GM04504 (cell line): ENCODE measurements at regions not wholly inside any gene's neighbourhood (a gene's known extent, or its start where the extent isn't known, plus 50 kb on each side); places are given as distances from the start of the nearest gene placed in this dataset.
A peak's percentile ranks its signal among the peaks of the same experiment; 100 is the strongest.

Source experiments
- DNase-seq: peaks from one replicate; pipeline ENCODE4 v3.0.0-alpha.2; 2012; ENCODE audit warnings: low read depth

GRCh38 chr10:78543749-78544362 is 510.2 kb downstream of the RPS24 start:
- peak; percentile 88 for DNase-seq

GRCh38 chr10:78544423-78545090 is 510.9 kb downstream of the RPS24 start:
- no peak for DNase-seq

DNA sequence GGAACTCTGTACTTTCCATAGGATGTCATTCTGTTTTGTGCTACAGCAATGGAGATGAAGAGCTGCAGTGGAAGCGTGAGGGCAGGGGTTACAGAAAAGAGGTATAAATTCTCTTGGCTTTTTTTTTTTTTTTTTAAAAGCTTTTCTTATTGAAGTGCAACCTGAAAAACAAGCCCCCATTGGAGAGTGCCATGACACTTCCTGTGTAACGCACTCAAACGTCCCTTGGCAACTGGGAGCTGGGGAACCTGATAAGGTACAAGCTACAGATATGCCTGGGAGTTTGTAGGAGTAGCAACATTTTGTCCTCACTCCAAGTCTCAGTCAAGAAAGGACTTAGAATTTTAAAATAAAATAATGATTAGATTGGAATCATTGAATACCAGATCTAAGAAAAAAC is 512.1 kb downstream of the RPS24 start:
- DNase-seq = no peak

DNA sequence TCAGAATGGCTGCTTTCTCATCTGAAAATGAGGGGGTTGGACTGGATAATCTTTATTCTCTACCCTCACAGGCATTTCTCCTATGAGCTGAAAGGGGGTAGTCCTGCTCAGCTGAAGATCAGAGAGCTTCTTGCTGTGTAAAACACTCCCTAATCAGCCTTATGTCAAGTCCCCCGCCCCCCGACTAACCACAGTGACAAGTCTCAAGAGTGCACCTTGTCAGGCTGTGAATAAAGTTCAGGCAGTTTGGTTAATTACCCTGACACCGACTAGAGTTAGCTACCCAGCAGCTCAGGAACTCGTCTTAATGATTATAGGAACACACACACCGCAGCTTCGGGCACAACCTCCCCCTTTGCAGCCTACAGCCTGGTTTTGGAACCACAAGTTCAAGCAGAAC is 513.7 kb downstream of the RPS24 start:
- DNase-seq = no peak

- no peak for DNase-seq
Observed at GRCh38 chr10:78547905-78548304, 514.2 kb downstream of the RPS24 start.

- no peak for DNase-seq
Observed at GRCh38 chr10:78548369-78548768, 514.7 kb downstream of the RPS24 start.

- no peak for DNase-seq
Observed at GRCh38 chr10:78549140-78549935, 515.7 kb downstream of the RPS24 start.

GRCh38 chr10:78550090-78550489 is 516.4 kb downstream of the RPS24 start:
- no peak for DNase-seq

DNA sequence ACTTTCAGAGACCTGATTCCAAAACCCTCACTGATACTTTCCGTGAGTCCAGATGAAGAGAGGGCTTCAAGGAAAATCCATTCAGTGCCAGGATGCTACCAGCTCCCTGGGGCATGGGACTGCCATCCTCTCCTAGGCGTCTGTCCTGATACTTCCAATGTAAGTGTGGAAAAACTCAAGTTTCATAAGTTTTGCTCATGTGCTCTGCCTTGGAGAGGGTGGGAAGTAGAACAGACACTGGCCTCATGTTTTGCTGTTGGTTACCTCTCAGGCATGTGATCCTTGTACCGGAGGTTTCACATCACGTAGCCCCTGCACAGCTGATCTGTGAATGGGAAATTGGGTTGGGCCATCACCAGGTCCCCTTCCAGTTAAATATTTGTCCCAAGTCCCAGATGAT is 517.1 kb downstream of the RPS24 start:
- no peak for DNase-seq

GRCh38 chr10:78551184-78552005 is 517.4 kb upstream of the ZMIZ1 start:
- DNase-seq = no peak

- DNase-seq = peak; percentile 28
Observed at GRCh38 chr10:78552261-78552811, 516.4 kb upstream of the ZMIZ1 start.

DNA sequence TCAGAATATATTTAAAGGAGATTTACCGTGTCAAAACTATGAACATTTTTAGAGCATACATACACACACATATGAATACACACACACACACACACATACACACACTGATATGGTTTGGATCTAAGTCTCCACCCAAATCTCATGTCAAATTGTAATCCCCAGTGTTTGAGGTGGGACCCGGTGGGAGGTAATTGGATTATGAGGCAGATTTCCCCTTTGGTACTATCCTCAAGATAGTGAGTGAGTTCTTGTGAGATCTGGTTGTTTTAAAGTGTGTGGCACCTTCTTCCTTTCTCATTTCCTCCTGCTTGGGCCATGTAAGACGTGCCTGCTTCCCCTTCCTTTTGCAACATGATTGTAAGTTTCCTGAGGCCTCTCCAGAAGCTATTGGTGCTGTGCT is 515.0 kb upstream of the ZMIZ1 start:
- DNase-seq = no peak

GRCh38 chr10:78555128-78555527 is 513.6 kb upstream of the ZMIZ1 start:
- DNase-seq = no peak

DNA sequence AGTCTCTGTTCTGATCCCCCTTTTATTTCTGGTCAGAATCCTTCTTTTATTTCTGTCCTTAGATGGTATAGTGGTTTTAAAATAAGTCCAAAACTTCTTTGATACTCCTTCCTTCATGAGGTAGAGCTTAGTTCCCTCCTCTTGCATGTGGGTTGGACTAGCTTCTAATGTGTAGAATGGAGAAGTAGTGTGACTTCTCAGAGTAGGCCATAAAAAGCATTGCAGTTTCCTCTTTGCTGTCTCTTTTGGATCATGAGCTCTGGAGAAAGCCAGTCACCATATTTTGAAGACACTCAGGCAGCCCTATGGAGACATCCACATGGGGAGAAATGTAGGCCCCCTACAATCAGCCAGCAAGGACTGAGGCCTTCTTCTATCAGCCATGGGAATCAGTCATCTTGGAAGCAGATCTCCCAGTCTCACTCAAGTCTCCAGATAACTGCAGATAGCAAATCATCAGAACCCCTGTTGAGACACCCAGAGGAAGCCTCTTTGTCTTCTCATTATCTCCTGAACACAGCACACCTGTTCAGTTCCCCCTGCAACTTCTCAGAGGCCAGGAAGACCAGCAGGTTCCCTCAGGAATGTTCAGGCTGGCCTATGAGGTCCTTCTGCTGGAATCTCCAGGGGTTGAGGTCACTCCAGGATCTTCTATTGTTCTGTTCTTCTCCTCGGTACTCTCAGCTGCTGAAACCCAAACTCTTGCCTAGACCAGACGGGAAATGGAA is 511.9 kb upstream of the ZMIZ1 start:
- DNase-seq = no peak

DNA sequence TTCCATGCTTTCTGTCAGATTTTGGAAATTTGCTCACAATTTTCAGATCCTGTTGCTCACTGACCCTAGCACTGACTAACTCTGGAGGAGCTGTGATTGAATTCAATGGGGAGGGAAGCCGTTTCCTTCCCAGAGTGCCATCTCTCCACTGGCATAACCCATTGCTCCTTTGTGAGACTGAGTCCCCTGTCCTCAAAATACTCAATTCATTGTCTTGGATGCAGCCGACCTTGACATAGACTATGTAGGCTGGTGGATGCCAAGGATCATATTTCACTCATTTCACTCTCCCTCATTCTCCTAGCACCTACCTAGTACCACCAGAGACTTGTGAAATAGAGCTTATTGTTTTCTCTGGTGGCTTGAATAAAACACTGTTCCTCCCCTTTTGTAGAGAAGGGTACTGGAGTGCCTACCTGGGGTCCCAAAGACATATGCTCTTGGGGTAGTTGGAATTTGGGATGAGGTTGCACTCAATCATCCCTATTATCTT is 511.3 kb upstream of the ZMIZ1 start:
- DNase-seq = no peak

- DNase-seq = no peak
Observed at GRCh38 chr10:78559661-78560340, 509.0 kb upstream of the ZMIZ1 start.

DNA sequence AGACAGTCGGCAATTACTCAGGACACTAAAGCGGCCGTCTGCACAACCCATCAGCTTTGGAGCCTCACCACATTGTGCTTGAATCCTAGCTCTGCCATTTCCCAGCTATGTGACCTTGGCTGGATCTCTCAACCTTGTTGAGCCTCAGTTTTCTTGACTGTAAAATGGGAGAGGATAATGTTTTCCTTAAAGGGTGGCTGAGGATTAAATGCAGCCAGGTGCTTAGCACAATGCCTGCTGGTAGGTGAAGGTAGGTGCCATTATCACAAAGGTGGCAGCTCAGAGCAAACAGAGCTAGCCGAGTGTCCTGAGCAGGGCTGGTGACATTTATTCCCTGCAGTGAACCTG is 508.5 kb upstream of the ZMIZ1 start:
- no peak for DNase-seq

GRCh38 chr10:78563314-78563713 is 505.5 kb upstream of the ZMIZ1 start:
- no peak for DNase-seq

DNA sequence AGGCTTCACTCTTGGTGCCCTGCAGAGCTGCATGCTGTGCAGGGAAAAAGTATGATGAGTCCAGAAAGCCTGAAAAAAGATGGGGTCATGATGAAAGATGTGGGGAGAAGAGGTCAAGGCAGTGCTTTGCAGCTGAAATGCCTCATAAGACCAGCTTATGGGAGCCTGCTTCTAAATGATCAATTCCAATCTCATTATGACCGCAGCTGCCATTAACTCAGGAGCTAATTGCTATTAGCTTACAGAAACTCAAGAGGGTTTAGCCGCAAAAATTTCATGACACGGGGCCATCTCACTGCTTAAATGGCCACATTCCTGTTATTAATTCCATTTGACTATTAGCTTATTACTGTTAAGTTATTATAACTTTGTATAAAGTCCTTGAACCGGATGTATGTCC is 502.9 kb upstream of the ZMIZ1 start:
- no peak for DNase-seq

- no peak for DNase-seq
Observed at GRCh38 chr10:78566284-78567111, 502.3 kb upstream of the ZMIZ1 start.
